ENCODE measurements at regions not wholly inside any gene's neighbourhood (a gene's known extent, or its start where the extent isn't known, plus 50 kb on each side); places are given as distances from the start of the nearest gene placed in this dataset.
"Not testable (repeated sequence)": the region's sequence is repeated elsewhere in the genome, so short reads cannot be mapped to it uniquely, and the experiment has no call there.

DNA sequence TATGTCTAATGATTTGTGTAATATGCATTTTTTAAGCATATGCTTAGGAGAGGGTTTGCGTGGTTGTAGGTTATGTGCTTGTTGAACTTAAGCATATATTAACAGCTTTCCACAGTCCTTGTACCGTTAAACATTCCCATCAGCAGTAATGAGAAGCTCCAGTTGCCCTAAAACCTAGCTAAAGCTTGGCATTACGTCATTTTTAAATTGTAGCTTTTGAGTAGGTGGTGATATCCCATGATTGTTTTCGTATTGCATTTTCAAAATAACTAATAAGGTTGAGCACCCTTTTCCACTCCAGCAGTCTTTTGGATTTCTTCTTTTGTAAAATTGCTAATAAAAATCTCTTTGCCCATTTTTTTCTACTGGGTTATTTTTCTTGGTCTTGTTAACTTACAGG lies 453.1 kb upstream of the GCFC2 start:
- no peak for DNase-seq

DNA sequence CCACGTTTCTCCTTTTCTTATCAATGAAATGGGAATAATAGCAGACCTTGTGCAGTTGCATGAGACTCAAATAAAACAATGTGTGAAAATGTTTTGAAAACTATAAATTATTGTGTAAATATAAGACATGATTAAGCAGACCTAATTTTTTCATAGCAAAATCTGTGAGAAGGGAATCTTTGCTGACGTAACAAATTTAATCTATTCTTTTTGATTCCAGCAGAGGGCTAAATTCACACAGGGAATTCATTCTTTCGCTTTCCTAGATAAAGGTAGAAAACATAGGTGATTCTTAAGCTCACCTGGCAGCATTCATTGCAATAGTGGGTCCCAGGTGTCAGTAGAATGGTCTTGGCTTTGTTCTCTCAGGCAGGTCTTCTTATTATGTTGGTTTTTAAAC lies 450.0 kb upstream of the GCFC2 start:
- no peak for DNase-seq

DNA sequence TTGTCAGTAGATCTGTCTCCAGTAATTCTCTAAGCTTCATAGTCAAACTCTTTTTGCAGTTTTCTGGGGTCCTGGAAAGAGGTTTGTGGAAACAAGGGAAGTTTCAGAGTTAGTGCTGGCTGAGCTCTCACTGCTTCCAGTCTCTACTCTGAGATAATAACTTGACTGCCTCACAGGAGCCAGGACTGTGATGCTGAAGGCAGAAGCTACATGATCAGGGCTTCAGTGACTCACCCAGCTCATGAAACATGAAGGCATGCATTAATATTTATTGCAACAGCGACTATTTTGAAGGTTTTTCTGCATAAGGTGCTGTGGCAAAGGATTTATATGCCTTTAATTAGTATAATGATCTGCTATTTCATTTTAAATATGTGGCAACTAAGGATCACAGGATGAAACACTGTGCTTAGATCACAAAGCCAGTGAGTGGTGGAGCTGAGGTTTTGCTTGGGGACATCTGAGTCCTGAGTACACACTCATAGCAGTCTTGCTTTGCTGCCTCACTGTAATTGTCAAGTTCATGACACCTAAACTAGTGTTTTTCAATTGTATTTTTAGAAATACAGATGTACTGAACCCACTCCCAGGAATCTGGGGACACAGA lies 448.4 kb upstream of the GCFC2 start:
- no peak for DNase-seq

DNA sequence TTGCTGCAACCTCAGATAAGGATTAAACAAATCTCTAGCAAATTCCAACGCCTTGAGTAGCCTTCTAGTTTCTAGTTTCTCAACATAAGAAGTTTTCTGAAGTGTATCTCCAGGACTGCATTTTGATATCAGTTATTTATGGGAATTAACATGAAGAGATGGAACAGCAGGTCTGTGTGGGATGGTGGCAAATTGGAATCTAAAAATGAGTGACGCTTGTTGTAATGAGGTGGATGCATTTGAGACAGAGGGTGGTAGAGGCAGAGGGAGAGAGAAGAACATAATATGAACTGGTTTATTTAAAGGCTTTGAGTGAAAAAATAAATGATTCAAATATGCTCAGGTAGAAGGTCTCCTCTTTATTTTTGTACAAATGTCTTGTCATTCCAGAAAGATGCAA lies 446.8 kb upstream of the GCFC2 start:
- DNase-seq = no peak

DNA sequence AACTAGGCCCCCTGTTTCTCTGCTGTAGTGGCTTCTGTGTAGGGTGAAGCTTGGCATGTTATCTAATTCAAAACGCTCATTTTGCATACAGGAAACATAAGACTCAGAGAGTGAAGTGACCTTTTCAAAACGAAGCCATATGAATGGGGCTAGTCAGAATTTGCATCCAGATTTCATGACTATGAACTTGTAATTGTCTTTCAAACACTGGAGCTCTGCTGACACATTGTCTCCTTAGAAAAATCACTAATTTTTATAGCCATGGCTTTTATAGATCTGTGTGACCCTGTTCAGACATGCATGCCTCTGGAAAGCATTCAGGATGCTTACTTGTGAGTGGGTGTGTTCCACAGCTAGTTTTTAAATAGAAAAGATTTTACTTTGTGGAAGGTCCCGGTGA lies 444.3 kb upstream of the GCFC2 start:
- no peak for DNase-seq

DNA sequence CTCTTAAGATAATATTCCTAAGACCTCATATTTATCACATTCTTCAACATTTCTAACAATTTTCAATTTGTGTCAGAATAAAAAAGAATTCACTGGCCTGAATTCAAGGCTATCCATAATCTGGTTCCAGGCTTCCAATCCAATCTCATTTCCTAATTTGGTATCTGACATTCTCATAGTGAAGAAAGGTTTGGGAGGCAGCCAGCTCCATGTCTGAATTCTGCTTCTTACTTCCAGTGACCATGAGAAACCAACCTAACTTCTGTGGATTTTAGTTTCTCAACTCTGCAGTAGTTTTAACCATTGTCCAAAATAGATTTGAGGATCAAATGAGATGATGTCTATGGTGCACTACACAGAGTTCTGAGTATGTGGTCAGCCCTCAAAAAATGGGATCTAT lies 439.1 kb upstream of the GCFC2 start:
- DNase-seq = no peak

DNA sequence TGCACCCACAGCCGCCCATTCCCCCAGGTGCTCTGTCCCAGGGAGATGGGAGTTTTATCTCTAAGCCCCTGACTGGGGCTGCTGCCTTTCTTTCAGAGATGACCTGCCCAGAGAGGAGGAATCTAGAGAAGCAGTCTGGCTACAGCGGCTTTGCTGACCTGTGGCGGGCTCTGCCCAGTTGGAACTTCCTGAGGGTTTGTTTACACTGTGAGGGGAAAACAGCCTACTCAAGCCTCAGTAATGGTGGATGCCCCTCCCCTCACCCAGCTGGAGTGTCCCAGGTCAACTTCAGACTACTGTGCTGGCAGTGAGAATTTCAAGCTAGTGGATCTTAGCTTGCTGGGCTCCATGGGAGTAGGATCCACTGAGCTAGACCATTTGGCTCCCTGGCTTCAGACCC lies 428.6 kb upstream of the GCFC2 start:
- not testable (repeated sequence) for DNase-seq

DNA sequence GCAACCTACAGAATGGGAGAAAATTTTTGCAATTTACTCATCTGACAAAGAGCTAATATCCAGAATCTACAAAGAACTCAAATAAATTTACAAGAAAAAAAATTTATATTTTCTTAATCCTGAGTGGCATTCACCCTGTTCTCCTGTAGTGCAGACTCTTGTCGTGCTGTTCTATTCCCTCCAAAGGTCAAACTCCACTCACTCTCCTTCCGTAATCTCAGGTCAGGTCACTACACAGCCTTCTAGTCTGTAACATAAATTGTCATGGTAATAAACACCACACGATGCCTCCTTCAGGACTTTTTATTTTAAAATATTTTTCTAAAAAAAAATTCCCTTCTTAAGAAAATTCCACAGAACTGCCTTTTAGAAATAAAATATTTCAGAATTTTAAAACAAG lies 417.9 kb upstream of the GCFC2 start:
- no peak for DNase-seq

DNA sequence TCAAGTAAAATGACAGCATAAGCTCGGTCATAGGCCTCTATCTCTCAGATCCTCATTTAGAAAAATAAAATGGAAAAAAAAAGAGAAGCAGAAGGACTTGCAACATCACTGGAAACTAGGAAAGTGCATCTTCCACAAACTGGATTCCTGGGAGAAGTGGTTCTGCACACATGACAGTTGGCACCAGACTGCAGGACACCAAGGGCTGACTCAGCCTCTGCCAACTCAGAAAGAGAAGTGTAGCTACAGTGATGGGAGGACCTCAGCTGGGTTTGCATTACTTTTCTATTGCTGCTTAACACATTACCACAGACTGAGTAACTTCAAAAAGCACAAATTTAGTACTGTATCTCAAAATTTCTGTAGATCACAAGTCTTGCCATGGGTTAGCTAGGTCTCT lies 409.5 kb upstream of the GCFC2 start:
- no peak for DNase-seq

DNA sequence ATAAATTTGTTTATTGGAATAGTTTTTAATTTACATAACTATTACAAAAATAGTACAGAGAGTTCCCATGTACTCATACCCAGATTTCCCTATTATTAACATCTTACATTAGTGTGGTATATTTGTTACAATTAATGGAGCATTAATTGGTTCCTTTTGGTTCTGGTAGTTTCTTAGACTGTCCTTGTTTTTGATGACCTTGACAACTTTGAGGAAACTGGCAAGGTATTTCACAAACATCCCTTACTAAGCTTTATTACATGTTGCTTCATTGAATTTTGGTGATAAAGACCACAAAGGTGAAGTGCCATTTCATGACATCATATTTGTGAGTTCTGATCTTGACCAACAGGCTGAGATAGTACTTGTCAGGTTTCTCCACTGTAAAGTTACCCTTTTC lies 379.0 kb upstream of the GCFC2 start:
- no peak for DNase-seq

DNA sequence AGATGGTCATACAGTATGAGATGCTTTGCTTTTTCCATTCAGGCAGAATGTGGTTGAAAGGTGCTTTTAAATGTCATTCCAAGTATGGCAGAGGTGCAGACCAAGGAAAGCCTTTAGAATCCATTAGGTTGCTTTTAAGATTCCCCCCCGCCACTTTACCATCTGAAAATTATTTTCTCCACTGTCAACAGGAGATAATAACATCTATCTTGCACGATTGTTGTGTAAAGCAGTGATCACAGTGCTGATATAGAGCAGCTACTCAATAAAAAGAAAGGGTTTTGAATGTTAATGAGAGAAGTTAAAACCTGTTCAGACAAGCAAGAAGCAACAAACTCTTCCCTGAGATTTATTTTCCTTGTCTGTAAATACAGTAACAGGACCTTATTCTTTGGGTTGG lies 372.5 kb upstream of the GCFC2 start:
- no peak for DNase-seq

DNA sequence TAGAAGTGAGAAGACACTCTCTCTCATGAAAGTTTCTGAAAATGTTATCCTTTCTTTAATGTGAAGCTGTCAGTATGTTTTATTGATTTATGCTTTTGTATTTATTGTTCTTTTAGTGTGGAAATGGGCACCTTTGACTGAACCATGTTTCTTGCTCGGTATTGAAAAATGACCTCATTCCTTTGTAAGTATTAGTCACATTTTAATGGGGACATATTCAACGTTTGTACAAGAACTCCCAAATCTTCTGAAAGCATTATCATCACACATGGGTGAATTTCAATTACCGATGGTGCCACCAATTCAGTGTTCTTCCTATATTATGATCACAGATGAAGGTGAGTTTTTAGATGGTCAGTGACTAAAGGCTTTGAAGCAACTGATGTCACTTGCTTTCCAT lies 371.8 kb upstream of the GCFC2 start:
- no peak for DNase-seq

DNA sequence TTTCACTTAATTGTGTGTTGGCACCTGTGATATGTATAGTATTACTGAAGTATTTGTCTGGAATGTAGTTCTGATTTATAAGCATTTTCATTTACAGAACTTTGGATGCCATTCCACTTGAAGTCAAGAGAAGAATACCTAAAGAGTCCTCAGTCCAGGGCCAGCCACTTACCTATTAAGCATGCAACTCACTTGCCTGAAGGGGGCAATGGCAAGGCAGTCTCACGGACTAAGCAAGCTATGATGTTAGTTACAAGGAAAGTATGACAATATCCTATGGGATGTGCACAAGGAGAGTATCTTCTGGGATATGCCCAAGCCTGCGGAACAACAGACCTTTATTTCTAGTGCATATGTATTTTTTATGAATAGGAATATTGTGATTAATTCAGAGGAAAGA lies 369.4 kb upstream of the GCFC2 start:
- no peak for DNase-seq

DNA sequence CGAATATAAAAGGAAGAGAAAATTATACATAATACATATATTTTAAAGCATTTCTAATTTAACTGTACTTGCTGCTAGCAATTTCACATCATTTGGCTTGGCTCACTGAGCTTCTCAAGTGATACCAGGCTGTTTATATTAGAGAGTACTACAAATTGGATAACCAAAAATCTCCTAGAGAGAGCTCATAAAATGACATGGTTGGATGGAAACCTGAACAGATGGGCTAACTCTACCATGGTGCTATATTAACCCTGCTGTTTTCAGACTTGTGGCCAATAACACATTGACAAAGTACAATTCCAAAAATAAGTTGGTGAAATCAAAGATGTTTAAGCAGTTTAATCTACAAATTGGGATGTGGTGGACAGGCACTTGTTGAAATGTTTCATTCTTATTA lies 364.4 kb upstream of the GCFC2 start:
- no peak for DNase-seq

DNA sequence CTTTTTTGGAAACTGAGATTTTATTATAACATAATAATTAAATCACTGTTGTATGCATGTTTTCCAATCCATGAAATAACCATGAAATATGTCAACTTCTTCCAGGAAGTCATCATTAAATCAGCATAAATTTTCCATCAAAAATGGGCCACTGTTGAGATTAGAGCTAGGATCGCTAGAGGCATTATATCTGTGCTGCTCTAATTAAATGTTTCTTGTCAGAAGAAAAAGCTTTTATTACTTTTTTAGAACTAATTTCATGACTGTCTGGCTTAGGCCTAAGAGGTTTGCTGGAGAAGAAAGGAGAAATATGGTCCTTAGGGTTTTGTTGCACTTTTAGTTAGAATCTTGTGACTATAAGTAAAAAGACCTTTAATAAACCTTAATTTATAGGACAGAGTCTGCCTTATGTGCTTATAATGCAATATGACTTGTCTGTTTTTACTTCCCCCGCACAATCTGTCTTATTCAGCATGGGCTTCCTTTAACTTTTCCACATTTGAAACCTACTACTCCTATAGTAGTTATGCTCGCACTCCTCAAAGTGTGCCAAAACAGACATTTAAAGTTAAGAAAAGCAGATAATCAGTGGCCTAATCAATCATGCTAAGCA lies 363.4 kb upstream of the GCFC2 start:
- no peak for DNase-seq

DNA sequence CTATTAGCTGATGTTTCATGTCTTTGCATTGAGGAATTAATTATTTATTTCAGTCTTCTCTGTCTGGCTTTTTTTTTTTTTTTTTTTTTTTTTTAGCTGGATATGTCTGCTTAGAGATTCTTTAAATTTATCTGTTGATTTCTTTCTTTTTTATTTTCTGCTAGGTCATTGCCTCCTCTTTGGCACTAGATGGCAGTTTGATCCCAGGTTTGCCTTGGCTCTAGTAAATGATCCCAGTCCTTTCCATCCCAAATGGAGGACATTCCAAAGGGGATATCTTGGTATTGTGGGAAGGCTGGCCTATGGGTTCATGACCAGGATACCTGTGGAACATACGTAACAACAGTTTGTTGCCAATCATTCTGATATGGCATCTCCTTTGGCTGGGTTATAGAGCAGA lies 339.5 kb upstream of the GCFC2 start:
- DNase-seq = no peak

DNA sequence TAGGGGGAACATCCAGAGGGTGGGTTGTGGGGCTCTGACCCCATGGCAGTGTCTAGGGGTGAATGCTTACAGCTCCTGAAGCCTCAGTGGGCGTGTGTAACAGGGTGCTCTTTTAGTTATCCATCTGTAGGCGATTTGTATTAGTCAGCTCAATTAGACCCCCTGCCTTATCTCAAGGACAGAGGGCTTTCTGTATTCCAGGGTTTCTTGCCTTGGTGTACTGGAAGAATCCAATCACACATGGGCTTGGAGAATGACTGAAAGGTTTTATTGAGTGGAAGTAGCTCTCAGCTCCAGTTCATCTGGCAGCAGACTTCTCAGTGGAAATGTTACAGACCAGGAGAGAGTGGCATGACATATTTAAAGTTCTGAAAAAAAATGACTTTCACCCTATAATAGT lies 334.0 kb upstream of the GCFC2 start:
- DNase-seq = no peak

DNA sequence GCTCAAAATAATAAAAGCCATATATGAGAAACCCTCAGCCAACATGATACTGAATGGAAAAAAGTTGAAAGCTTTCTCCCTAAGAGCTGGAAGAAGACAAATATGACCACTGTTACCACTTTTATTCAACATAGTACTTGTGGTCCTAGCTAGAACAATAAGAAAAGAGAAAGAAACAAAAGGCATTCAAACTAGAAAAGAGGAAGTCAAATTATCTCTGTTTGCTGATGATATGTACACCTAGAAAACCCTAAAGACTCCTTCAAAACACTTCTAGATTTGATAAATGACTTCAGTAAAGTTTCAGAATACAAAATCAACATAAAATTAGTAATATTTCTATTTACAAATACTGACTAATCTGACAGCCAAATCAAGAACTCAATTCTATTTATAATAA lies 328.8 kb upstream of the GCFC2 start:
- DNase-seq = no peak

DNA sequence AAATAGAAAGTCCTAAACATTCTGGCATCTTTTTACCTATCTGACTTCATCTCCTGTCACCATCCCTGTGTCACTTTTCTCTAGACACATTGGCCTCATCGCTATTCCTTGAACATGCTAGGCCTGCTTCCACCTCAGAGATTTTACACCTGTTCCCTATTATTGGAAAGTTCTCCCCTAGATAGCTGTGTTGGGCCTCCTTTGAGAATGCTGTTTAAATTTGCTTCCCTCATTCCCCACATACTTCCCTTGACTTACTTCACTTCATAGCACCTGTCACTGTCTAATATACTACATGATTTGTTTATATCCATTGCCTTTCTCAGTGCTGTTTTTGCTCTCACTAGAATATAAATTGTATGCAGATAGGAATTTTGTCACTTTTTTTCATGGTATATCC lies 317.0 kb upstream of the GCFC2 start:
- DNase-seq = no peak

DNA sequence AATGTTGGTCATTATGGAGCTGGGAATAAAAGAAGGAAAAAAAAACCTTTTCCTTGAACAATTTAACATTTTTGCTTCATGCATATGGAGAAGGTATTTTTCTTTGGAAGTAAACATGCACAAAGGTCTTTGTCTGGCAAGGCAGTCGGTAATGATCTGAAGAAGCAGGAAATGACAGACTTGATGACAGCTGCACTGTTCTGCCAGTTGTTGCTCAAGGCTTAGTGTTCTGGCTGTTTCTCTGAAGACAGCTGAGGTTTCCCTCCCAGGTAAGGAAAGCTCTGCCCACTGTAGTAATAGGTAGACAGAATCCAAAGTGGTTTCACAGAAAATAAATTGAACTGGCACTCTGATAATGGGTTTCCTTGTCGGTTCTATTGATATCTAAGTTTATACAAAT lies 308.4 kb upstream of the GCFC2 start:
- no peak for DNase-seq

DNA sequence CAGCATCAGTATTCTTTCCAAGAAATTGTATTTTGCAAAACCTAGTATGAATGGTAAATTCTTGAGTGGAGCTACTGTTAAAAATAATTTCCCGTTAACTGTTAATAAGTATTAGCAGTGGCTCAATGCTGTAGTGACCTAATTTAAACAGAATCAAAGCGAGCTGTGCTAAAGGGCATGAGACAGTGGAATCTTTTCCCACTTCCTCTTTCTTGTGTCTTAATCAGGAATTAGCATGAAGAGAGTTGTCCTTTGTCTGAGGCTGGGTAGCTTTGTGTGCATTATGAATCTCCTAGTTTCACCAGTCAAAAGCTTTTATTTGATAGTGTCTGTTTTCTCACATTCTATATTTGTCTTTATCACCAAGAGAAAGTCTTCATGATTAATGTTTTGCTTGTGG lies 298.8 kb upstream of the GCFC2 start:
- DNase-seq = no peak

DNA sequence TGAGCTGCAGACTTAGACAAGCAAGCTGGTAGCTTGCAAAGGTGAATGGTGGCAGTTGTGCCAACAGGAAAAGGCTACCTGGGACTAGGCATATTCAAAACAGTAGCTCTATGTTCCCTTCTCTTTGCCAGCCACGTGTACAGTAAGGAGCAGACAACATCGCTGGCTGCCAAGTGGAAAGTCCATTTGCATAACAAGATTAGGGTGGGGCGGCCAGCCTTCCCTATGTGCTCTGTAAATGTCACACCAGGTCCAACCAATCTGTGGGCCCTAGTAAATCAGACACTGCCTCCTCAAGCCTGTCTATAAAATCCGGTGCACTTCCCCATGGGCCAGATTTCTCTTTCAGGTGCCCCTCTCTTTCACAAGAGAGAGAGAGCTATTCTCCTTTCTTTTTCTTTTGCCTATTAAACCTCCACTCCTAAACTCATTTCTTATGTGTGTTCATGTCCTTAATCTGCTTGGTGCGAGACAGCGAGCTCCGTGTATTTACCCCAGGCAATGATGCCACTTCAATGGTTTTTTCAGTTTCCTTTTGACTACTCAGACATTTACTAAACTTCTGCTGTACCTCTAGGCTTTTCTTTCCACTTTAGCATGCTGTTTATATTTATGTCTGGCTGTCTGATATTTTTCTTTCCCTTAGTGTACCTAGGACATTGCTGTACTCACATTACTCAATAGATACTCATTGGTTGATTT lies 297.4 kb upstream of the GCFC2 start:
- DNase-seq = no peak

DNA sequence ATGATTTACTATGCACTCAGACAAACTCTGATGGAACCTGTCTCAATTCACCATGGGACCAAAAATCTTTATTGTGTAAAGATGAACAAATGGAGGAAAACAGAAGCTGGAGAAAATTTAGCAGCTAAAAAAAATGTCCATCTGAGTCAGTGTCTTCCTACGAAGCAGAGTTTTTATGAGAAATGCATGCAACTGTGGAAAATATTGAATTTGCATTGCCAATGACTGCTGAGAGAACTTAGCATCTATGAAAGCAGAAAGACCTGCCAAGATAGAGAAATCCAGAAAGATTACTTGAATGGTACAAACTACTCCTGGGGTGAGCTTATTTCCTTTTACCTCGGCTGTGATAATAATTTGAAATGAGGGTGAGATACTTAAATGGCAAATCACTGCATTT lies 289.7 kb upstream of the GCFC2 start:
- DNase-seq = no peak

DNA sequence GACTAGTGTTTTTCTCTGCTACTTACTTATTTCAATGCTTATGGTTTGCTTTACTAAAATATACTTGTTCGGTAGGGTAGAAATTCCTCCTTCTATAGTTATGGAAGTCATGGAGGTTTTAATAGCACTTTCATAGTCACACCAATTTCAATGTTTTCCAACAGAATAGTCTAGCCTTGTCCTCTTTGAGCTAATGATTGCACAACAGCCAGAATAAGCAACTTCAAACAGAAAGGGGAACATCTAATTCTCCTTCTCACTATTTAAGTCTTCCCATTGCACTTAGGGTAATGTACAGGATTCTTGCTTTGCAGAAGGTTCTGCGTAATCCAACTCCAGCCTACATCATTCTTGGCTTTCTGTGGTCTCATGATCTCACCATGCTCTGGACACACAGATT lies 287.7 kb upstream of the GCFC2 start:
- no peak for DNase-seq

DNA sequence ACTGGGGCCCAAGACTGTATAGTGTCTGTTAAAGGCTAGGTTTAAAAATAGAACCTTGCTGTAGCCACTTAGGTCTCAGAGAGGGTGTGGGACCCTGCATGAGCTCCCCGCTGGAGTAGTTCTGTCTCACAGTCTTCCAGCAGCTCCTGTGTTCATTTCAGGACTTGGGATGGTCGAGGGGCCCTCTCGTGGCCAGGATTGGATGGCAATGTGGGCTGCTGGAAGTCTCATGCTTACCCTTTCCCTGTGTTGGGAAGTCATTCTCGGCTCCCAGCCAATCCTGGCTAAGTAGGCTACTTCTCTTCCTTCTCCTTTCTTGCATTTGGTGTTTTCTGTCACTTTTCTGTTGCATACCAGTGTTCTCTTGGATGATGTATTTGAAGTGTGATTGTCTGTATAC lies 284.0 kb upstream of the GCFC2 start:
- DNase-seq = no peak
